Fibroblast of gingiva (primary cell): ENCODE measurements at regions not wholly inside any gene's neighbourhood (a gene's known extent, or its start where the extent isn't known, plus 50 kb on each side); places are given as distances from the start of the nearest gene placed in this dataset.

Source experiments
- DNase-seq: peaks from one replicate; pipeline ENCODE4 v3.0.0-alpha.2; 2011; ENCODE audit warnings: low read depth

DNA sequence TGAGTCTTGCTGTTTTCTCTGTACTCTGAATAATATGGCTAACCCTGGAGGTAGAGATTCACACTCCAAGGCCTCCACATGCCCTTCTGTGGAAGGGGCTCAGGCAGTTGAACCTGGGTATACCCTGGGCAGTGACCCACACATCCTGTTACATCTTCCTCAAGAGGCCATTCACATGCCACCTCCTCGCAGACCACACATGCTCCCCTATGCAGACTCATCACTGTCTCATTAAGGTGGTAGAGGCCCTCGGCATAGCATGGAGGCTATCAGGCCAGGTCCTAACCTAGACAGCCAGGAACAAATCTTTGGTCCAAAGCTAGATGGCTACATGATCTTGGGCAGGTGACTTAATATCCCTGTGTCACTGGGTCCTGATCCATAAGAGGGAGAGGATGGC lies 363.9 kb upstream of the ZNF507 start:
- no peak for DNase-seq

DNA sequence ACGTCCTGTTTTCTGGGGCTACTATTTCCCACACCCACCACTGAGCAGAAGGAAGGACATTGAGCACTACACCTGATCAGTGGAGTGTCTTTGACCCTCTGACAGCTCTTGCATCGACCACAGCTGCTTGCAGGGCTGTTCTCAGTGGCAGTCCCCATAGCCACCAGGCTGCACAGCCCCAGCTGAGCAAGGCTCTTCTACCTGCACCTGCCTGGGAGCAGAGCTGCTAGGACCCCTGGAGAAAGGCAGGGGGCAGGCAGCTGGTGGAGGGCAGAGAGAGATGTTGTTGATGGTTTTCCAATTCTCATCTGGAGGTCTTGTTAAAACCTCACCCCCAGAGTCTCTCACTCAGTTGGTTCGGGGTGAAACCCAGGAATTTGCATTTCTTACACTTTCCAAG lies 361.8 kb upstream of the ZNF507 start:
- no peak for DNase-seq

DNA sequence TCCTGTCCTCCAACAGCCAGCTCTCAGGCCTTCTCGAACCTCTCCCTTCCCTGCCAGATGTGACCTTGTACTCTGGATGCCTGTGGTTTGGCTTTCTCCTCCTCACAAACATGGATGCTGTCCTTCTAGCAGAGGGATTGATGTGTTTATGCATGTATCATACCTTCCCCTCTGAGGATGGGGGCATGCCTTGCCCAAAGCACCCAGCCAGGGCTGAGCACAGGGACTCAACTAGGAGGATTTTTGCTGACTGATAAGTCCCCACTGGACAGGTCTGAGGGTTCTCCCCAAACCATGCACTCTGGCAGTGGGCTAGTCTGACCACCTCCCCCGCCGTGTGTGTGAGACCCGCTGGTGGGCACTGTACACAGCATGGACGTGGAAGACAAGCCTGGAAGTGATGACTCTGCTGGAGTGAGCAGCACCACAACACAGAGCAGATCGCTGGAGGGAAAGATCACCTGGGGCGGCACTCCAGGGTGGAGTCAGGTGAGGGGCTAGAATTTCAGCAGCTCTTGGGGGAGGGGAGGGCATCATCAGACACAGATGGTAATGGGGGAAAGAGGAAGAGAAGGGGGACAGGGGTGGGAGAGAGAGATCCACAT lies 360.3 kb upstream of the ZNF507 start:
- DNase-seq: no peak

DNA sequence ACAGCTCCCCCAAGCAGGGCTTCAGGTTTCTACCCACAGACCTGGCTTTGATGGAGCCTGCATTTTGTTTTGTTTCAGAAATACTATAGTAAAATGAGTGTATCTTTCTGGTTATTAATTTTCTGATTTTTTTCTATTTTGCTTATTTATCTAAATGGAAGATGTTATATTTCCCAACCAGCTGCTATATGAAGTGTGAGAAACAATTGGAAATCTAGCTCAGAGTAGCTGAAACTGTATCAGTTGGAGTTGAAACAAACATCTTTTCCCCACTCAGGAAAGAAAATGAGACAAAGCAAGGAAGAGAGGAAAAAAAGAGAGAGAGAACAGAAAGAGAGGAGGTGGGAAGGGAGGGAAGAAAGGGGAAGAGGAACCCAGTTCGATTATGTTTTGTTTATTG lies 358.5 kb upstream of the ZNF507 start:
- DNase-seq: no peak

DNA sequence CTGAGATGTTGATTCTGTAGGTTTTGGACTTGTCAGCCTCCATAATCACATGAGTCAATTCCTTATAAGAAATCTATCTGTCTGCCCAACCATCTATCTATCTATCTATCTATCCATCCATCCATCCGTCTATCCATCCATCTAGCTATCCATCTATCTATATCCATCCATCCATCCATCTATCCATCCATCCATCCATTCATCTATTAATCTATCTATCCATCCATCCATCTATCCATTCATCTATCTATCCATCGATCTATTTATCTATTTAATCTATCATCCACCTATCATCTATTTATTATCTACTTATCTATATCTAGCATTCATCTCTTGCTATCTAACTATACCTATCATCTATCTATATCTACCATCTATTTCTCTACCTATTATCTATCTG lies 357.2 kb upstream of the ZNF507 start:
- DNase-seq: no peak

DNA sequence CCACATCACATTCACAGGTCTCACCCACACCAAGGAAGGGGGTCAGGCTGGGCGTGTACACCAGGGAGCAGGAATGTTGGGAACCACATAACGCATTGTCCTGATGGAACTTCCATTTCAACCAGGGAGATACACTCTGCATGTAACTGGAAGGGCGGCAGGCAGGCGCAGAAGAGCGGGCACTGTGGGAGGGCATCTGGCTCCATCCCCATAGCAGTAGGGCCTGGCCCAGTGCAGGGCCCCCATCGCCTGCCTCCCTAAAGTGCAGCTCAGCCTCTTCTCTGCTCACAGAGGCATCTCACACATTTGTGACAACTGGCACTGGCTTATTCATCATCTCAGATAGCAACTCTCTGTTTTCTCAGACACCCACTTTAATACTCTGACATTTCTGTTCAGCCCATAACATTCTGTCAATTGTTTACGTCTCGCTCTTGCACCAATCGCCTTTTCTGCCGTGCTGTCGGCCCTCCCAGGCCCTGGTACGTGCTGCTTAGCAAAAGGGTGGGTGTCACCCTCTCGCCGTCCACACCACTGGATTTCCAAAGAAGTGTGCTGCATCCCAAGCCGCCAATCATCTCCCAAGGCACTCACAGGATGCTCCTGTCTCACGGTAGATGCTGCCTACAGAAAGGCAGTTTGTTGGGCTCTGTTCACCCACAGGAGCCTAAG lies 353.3 kb upstream of the ZNF507 start:
- DNase-seq: no peak

DNA sequence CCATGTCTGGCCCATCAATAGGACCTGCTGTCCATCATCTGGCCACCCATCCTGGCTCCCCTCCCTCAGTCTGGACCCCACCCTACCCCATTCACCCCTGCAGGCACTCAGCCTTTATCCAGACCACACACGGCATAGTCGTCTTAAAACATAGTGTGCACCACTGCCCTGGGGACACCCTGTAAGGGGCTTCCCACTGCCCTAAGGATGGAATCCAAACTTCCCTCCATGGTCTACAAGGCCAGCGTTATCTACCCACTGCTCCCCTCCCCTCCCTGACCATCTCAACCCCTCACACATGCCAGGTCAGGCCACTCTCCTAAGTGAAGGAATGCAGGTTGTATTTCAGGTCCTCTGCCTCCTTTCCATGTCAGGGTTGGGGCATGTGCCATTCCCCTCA lies 352.7 kb upstream of the ZNF507 start:
- no peak for DNase-seq

DNA sequence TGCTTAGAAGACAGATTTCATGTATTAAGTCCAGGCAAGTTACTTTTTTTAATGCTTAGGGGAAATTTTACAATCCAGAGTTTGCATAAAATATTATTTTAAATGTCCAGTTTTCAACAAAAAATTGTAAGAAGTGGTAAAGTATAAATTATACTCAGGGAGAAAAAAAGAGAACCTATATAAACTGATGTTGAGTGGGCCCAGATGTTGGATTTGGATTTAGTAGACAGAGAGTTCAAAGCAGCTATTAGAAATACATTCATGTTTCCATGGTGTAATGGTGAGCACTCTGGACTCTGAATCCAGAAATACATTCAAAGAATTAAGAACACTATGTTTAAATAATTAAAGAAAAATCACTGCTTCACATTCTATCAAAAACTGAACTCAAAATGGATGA lies 349.9 kb upstream of the ZNF507 start:
- DNase-seq: no peak

DNA sequence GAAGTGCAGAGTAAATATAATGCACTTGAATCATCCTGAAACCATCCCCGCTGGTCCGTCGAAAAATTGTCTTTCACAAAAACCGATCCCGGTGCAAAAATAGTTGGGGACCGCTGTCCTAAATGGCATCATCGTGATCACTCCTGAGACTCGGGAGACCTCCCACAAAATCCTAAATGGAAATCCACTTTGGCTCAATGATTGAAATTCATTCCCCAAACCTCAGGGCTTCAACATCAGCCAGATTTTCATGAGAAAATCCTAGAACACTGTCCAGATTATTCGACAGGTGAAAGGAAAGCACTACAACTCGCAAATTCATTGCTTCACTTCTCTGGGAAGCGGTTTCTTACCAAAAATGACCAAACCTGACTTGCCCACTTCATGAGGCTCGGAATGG lies 335.3 kb upstream of the ZNF507 start:
- DNase-seq: no peak

DNA sequence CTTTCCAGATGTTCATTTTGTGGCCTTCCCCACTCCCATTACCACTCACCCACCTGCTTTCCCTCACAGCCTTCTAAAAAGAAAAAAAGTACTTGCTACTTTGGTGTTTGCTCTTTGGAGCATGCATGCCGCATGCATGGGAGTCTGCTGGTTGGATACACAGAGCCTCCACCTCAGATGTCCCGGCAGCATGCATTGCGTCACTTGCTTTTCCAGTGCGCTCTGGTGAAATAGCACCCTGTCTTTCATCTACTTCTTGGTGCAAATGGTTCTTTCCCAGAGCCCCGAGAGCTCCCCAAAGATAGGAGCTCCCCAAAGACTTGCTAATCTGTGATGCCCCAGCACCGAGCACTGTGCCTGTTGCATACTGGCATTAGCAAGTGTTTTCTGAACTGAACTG lies 333.2 kb upstream of the ZNF507 start:
- DNase-seq: no peak

DNA sequence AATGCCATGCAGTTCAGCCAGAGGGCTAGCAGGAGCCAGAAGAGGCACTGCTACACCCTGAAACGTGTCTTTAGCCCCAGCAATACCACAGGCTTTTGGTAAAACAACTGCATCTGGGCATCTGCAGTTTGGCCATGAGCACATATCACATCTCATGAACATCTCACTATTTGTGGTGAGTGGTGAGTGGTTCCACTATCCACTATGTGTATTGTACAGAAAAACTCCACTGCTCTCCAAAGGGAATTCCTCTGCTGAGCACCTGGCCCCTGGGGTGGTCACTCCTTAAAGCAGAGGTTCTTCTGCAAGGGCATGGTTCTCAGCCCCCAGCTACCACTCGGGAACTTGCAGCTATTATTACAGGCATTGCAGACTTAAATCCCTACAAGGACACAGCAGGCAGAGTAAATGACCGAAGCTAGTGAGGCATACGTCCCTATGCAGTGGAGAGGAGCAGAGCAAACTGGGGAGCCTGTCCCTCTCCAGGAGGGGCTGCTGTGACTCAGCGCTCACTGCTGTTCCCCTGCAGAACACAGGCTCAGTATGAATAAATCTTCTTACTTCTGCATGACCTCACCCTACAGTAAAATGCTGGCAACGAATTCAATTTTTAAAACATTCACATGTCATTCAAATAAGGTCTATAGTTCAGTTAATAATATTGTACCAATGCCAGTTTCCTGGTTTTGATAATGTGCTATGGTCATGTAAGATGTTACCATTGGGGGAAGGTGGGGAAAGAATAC lies 332.4 kb upstream of the ZNF507 start:
- DNase-seq: no peak

DNA sequence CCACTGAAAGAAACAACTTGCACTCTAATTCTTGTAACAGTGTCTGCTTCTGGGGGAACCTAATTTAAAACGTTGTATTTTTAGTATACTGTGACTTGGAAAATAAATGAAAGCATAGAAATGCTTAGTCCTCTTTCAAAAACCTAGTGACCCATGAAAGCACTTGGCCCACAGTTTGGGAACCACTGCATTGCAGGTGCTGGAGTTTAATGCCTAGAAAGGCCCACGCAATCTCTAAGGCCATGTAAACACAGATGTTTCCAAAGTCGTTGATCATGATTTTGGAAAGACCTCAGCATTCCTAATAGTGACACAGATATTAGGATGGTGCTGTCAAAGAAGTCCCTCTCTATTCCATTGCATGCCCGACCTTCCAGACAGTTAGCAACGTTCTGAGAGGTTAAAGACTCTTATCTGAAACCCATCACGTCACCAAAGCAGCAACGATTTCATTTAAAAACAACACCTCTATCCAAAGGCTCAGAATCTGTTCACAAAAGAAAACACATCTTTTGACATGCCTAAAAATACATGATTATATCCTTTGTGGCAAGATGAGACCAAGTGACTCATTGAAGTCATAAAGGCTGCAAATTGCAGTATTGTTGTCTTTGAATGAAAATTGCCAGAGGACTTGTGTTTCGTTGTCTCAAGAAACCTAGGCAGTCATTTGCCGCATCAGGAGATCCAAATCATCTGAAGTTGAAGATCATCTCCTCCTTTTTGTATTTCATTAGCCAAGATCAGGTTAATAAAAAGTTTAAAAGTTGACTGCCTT lies 328.0 kb upstream of the ZNF507 start:
- no peak for DNase-seq

DNA sequence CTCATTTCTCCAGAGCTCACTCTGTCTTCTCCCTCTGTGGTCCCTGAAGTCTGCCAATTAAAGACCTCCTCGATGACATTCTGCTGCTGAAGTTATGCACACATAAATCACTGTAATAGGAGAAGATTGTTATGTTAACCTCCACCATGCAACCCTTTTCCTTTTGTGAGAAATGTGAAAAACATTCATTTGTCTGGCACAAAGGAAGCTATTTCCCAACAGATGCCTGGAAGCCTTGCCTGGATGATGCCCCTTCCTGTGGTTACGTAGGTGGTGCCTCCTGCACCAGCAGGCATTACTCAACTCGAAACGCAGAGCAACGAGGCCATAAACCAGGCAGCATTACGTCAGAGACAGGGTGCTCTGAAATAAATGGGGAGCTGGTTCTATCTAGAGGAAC lies 327.4 kb upstream of the ZNF507 start:
- DNase-seq: no peak

DNA sequence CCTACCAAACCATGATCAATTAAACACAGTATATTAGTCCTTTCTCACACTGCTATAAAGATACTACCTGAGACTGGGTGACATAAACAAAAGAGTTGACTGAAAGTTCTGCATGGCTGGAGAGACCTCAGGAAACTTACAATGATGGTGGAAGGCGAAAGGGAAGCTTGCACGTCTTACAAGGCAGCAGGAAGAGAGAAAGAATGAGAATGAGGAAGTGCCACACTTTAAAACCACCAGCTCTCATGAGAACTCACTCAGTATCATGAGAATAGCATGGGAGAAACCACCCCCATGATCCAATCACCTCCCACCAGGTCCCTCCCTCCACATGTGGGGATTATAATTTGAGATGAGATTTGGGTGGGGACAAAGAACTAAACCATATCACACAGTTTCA lies 324.9 kb upstream of the ZNF507 start:
- DNase-seq: no peak

DNA sequence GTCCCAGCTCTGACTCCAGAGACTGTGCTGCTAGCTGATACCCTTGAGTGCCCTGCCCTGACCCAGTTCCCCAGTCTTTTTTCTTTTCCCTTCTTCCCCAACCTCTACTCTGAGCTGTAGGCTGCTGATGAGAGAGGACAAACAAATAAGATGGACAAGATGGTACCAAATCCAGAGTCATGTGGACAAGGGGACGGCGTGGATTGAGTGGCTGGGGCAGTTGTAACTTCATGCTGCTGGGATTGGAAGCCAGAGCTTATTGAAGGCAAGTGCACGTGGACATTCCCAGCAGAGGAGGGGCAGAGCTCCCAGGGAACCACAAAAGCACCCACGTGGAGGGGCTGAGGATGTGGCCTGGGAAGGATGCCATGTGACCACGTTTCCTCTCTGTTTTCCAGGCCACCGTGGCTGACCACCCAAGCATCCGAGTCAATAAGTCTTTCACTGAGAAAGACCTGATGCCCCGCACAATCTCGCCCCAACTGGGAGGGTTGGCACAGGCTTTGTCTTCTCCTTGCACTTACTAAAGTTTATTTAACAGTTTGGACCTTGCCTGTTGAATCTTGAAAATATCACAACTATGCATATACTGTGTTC lies 323.3 kb upstream of the ZNF507 start:
- DNase-seq: no peak

DNA sequence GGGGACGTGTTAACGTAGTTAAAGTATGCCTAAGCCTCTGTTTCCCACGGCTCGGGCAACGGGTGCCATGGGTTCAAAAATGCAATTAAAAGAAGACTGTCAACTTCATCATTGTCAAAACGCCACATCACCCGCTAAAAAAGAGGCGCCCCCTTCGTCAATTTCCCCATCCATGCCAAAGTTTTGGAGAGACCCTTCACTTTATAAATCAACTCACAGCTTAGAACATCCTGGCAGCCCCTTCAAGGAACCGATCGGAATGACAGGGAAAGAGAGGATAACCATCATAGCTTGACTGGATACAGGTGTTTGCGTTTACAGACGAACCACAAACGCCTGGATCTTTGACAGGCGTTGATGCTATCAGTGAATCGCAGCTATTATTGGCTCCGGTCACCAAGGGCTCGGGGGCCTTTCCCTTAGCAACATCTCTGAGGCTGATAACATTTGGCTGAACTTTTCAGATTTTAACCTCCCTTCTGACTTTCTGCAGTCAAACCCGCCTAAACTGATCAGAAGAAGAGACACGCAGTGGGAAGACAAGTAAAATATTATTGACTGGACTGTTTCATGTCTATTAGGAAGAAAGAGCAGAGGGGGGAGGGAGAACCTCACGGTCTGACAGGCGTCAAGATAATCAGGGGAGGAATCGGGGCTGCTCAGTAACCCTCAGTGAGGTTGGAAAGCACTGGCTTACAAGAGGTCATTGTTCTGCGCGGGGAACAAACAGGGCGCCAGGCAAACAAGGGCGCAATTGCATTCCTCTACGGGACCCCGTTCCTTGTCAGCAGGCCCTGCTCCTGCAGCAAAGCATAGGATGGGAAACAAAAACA lies 322.5 kb upstream of the ZNF507 start:
- DNase-seq: no peak

DNA sequence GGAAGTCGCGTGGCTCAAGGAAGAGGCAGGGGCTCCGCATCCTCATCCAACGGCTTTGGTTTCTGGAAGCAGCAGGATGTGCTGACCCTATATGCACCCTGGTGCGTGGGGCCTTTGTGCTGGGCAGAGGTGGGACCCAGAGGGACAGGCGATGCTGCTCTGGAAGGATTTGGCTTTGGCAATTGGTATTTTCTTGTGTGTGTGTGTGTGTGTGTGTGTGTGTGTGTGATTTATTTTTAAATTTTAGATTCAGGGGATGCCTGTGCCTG lies 321.9 kb upstream of the ZNF507 start:
- no peak for DNase-seq

DNA sequence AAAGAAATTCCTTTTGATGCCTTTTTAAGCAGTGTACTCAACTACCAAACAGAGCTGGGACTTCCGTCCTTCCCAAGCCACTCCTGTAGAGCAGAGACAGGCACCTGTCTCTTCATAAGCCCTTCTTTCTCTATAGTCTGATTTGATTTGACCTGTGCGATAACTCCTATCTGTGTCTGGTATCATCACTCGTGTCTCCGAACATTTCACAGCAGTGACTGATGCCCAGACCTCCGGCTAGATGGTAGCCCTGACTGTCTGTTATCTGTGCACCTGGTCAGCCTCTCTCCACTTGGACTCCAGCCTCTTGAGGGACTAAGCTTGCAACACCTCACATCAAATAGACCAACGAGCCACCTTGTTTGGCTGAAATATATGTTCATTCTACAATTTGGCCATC lies 316.2 kb upstream of the ZNF507 start:
- DNase-seq: no peak

DNA sequence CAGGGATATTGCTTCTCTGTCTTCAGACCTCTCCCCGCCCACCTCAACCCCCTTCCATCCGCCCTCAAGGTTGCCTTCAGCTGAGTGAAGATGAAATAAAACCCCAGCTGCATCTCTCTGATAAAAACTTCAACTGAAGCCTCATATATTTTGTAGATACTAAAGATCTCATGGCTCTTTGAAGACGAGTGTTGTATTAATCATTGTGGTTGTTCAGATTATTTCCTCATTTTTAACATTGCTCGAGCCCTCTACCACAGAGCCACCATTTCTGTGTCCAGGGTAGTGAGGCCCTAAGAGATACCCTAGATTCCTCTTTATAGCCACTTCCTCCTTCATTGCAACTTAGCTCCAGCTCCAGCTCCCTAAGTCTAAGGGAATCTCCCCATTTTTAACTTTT lies 312.8 kb upstream of the ZNF507 start:
- DNase-seq: no peak

DNA sequence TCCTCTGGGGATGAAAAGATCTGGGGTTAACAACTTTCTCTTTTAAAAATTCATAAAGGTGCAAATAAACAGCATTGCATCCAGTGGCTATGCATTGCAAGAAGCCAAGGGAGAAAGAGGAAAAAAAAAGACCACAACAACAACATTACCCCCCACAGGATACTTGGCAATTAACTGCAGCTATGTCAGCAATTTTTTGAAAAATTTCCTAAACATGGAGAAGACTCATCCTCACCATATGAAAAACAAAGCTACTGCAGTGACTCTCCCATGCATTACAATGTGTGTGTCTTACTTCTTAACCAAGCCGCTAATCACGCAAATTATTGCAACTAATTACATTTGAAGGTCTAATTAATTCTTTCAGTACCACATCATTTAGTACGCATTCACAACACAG lies 309.8 kb upstream of the ZNF507 start:
- DNase-seq: no peak

DNA sequence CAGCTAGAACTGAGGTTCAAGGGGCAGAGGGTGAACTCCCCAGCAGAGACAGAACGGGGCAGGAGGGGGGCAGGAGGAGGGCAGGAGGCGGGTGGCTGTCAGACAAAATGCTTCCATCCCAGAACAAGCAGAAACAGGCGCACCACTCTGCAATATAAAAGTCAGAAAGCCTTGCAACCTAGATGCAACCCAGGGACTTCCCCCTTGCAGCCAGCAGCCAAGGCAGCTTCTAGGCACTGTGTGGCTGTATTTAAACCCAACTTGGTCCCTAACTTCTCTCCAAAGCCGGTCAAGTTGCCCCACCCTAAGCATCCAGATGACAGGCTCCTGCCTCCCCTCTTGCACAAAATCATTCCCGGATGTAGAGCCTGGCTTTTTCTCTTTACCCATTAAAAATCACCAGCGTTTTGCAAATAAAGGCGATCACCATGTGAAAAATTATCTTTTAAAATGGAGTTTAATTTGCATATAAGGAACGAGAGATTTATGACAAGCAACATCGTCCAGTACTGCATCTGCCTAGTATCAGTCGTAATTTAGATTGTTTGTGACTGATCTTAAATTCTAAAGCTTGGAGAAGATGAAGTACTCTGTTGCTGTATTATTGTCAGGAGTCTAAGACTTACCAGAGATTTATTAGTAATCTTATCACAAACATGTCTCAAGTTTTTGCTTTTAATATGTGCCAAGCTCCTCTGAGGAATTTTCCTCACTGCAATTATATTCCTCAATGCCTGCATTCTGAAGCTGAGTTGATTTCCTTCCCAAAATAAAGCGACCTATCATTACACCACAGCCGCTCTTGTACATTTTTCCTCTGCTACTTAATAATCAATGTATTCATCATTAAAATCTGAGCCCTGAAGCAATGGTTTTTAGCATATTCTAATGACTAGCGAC lies 307.1 kb upstream of the ZNF507 start:
- DNase-seq: no peak
